ENCODE measurements at regions not wholly inside any gene's neighbourhood (a gene's known extent, or its start where the extent isn't known, plus 50 kb on each side); places are given as distances from the start of the nearest gene placed in this dataset.
"Not testable (repeated sequence)": the region's sequence is repeated elsewhere in the genome, so short reads cannot be mapped to it uniquely, and the experiment has no call there.

DNA sequence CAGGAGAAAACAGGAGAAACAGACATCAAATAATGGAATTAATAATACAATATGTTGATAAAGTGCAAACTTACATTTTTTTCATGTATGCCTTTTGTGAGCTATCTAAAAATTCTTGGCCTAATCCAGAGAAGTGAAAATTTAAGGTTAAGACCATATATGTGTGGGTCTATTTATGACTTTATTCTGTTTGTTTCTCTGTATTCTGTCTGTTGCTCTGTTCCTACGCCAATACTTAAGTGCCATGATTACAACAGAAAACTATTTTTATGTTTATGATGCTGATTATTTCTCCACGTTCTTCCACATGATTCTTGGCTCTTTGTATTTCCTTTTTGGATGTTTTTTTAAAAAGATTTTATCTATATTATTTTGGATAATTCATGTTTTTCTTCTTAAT, 109.6 kb upstream of the MAP3K4 start:
- TF ChIP-seq POLR2AphosphoS5 (IDR thresholded peaks at IDR 0.05) (no peak), EP300 (IDR thresholded peaks at IDR 0.05) (no peak), POLR2A (IDR thresholded peaks at IDR 0.05) (no peak)
- TF ChIP-seq, protein P1, sequence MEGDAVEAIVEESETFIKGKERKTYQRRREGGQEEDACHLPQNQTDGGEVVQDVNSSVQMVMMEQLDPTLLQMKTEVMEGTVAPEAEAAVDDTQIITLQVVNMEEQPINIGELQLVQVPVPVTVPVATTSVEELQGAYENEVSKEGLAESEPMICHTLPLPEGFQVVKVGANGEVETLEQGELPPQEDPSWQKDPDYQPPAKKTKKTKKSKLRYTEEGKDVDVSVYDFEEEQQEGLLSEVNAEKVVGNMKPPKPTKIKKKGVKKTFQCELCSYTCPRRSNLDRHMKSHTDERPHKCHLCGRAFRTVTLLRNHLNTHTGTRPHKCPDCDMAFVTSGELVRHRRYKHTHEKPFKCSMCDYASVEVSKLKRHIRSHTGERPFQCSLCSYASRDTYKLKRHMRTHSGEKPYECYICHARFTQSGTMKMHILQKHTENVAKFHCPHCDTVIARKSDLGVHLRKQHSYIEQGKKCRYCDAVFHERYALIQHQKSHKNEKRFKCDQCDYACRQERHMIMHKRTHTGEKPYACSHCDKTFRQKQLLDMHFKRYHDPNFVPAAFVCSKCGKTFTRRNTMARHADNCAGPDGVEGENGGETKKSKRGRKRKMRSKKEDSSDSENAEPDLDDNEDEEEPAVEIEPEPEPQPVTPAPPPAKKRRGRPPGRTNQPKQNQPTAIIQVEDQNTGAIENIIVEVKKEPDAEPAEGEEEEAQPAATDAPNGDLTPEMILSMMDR (IDR thresholded peaks at IDR 0.05): no peak
- 29 to 40% methylated on average over 2 of the region's 2 CpGs for WGBS, 2 donors (ENCODE audit: low coverage in 1 of 2)
- no peak for ATAC-seq
- Histone ChIP-seq H3K4me3 (no peak overlapping the region), H3K9me3 (no peaks in the 10 kb centered on the region), H3K4me1 (no peaks in the 10 kb centered on the region), H3K27me3 (peaks cover 6% of the 10 kb centered on the region), H3K27ac (no peak overlapping the region), H3K36me3 (no peaks in the 10 kb centered on the region)

DNA sequence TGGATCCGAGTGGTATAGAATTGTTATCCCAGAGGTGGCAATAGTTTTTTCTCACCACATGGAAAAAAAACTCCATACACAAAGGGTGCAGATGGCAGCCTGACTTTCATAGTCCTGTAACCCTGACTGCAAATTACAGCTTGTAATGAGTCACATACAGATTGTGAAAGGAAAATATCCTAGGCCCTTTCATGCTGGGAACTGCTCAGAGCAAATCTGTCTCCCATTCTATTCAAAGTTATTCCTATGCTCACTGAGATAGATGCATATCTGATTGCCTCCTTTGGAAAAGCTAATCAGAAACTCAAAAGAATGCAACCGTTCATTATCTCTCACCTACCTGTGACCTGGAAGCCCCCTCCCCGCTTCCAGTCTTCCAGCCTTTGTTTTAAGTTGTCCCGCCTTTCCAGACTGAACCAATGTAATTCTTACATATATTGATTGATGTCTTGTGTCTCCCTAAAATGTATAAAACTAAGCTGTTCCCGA, 108.7 kb upstream of the MAP3K4 start:
- ATAC-seq: peak; percentile 50
- H3K27ac ChIP-seq: no peak overlapping the region
- no peaks in the 10 kb centered on the region for H3K9me3 ChIP-seq
- TF ChIP-seq POLR2AphosphoS5 (IDR thresholded peaks at IDR 0.05) (no peak), EP300 (IDR thresholded peaks at IDR 0.05) (no peak), POLR2A (IDR thresholded peaks at IDR 0.05) (no peak)
- TF ChIP-seq, protein P1 (IDR thresholded peaks at IDR 0.05): no peak
- H3K36me3 ChIP-seq: no peaks in the 10 kb centered on the region
- H3K4me1 ChIP-seq: no peaks in the 10 kb centered on the region
- 48 to 69% methylated on average over 5 of the region's 5 CpGs for WGBS, 2 donors (ENCODE audit: low coverage in 1 of 2)
- H3K27me3 ChIP-seq: no peaks in the 10 kb centered on the region
- no peak overlapping the region for H3K4me3 ChIP-seq

DNA sequence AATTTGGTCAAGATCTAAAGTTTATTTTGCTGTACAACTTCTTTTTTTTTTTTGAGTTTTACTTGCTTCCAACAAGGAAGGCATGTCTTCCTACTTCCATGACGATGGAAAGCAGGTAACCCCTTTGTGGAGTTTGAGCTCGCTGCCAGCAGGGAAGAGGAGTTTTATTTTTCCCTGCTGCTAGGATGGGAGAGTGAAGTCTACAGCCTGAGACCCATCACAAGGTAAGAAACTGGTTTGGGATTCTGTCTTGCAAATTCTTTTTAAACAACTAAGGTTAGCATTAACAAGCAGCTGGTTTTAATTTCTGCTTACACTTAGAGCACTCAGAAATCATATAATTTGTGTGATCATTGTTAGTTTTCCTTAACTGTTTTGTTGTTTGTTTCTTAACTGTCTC, 108.0 kb upstream of the MAP3K4 start:
- H3K9me3 ChIP-seq: no peaks in the 10 kb centered on the region
- WGBS, 2 donors (ENCODE audit: low coverage in 1 of 2): 64 to 72% methylated on average over 2 of the region's 2 CpGs
- no peaks in the 10 kb centered on the region for H3K27me3 ChIP-seq
- H3K4me1 ChIP-seq: no peaks in the 10 kb centered on the region
- TF ChIP-seq, protein P1 (IDR thresholded peaks at IDR 0.05): no peak
- TF ChIP-seq POLR2AphosphoS5 (IDR thresholded peaks at IDR 0.05) (no peak), EP300 (IDR thresholded peaks at IDR 0.05) (no peak), POLR2A (IDR thresholded peaks at IDR 0.05) (no peak)
- no peak overlapping the region for H3K4me3 ChIP-seq
- no peaks in the 10 kb centered on the region for H3K36me3 ChIP-seq
- ATAC-seq: no peak
- no peak overlapping the region for H3K27ac ChIP-seq

DNA sequence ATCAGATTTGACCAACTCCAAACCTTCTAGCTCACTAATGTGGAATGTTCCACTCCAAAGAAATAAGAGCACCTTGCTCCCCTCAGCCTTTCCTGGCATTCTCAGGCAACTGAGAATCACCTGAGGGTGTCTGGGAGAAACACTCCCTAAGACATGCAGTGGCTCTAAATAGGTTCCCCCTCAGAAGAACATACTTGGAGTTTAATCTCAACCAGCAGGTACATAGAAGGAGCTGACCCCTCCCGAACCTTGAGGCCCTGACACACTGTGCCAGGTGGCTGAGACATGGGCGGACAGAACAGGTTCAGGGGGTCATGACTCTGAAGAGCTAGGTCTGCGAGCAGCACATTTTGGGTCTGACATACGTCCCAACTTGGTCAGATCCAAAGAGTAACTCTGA, 107.6 kb upstream of the MAP3K4 start:
- Histone ChIP-seq H3K4me1 (no peaks in the 10 kb centered on the region), H3K9me3 (no peaks in the 10 kb centered on the region), H3K4me3 (no peak overlapping the region), H3K36me3 (no peaks in the 10 kb centered on the region), H3K27me3 (no peaks in the 10 kb centered on the region), H3K27ac (no peak overlapping the region)
- TF ChIP-seq POLR2A (IDR thresholded peaks at IDR 0.05) (no peak), POLR2AphosphoS5 (IDR thresholded peaks at IDR 0.05) (no peak), EP300 (IDR thresholded peaks at IDR 0.05) (no peak)
- TF ChIP-seq, protein P1 (IDR thresholded peaks at IDR 0.05): no peak
- ATAC-seq: no peak
- WGBS, 2 donors (ENCODE audit: low coverage in 1 of 2): 100% methylated on average over 2 of the region's 4 CpGs; no CpG with 5 or more reads in 1 of the 2 donors

DNA sequence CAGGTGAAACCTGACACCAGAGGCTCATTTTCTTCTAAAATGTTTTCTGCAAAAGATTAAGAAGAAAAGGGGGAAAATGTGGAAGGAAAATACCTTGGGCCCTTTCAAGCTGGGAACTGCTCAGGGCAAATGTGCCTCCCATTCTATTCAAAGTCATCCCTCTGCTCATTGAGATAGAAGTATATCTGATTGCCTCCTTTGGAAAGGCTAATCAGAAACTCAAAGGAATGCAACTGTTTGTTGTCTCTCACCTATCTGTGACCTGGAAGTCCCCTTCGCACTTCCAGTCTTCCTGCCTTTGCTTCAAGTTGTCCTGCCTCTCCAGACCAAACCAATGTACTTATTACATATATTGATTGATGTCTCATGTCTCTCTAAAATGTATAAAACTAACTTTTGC, 102.4 kb upstream of the MAP3K4 start:
- not testable (repeated sequence) for H3K4me3 ChIP-seq, H3K27me3 ChIP-seq, H3K27ac ChIP-seq, H3K36me3 ChIP-seq, H3K4me1 ChIP-seq, H3K9me3 ChIP-seq, ATAC-seq
- WGBS, 2 donors (ENCODE audit: low coverage in 1 of 2): 40% methylated on average over 1 of the region's 1 CpG; no CpG with 5 or more reads in 1 of the 2 donors
